ENCODE measurements at regions not wholly inside any gene's neighbourhood (a gene's known extent, or its start where the extent isn't known, plus 50 kb on each side); places are given as distances from the start of the nearest gene placed in this dataset.

DNA sequence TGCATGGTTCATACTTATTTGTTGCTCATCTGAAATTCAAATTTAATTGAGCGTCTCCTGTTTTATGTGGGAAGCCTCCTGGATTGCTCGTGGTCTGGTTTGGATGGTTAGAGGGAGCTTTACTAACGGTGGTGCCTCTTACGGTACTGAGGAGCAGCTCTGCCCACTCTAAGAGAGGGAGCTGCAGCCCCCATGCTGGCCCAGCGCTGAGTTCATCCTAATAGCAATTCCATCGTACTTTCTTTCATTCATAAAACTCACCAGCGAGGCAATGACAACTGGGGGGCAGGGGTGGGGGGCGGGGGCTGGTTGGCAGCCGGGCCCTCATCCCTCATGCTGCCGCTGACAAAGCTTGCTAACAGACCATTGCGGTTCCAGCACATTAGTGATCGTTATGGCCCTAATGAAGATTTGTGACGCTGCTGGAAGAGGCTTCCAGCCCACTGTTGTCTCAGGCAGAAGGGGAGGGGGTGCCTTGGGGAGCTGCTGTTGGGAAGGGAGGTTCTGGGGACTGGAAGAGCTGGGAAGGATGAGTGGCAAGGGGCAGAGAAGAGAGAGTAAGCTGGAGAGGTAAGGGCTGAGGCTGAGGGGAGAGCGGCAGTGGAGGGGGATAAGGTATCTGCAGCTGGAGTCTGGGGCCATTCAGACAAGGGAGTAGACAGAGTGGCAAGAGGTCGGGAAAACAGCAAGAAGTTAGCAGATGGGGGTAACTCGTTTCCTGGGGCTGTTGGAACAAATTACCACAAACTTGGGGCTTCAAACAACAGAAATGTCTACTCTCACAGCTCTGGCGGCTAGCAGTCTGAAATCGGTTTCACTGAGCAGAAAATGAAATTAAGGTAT is 238.1 kb downstream of the LPIN1 start:
- ChIA-PET CTCF (no interaction called here), POLR2A (no interaction called here)

GRCh38 chr2:11985817-11986566 is 239.6 kb downstream of the LPIN1 start:
- ChIA-PET CTCF (no interaction called here), POLR2A (no interaction called here)
- intact Hi-C loops (cut with micrococcal nuclease) = no loop called here
- no peak overlapping the region for H3K4me3 Mint-ChIP-seq
- no peaks in the 10 kb centered on the region for H3K36me3 Mint-ChIP-seq (ENCODE audit: low read depth)
- no peaks in the 10 kb centered on the region for H3K4me1 Mint-ChIP-seq (ENCODE audit: low read depth)
- no peaks in the 10 kb centered on the region for H3K27me3 Mint-ChIP-seq
- DNase-seq = no peak
- no peak for ATAC-seq
- no peak overlapping the region for H3K27ac Mint-ChIP-seq
- TF ChIP-seq CTCF (IDR thresholded peaks at IDR 0.05) = no peak
- no peaks in the 10 kb centered on the region for H3K9me3 Mint-ChIP-seq

More for the DNA sequence above, 238.1 kb downstream of the LPIN1 start:
- intact Hi-C loops (cut with micrococcal nuclease) = no loop called here
- DNase-seq = no peak
- Mint-ChIP-seq H3K36me3 (ENCODE audit: low read depth) (no peaks in the 10 kb centered on the region), H3K4me1 (ENCODE audit: low read depth) (no peaks in the 10 kb centered on the region), H3K9me3 (no peaks in the 10 kb centered on the region), H3K27ac (no peak overlapping the region), H3K4me3 (no peak overlapping the region), H3K27me3 (no peaks in the 10 kb centered on the region)
- TF ChIP-seq CTCF (IDR thresholded peaks at IDR 0.05) = no peak
- ATAC-seq = no peak

DNA sequence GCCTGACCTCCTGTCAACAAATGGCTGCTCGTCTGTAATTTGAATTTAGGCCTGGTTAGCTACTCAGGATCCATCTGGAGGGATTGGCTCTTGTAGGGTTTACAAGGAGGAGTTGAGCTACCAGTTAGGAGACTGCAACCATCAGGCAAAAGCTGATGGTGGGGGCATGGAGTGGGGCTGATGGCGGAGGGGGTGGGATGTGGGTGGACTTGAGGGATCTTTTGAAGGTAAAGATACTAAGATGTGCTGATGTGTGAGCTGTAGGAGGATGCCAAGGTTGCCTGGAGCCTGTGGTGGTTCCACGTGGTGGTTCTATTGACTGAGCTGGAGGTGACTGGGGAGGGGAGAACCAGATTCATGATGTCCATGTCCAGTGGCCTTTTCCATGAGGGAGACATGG is 240.7 kb downstream of the LPIN1 start:
- Mint-ChIP-seq H3K27me3 (no peaks in the 10 kb centered on the region), H3K4me1 (ENCODE audit: low read depth) (no peaks in the 10 kb centered on the region), H3K4me3 (no peak overlapping the region), H3K27ac (no peak overlapping the region), H3K36me3 (ENCODE audit: low read depth) (no peaks in the 10 kb centered on the region), H3K9me3 (no peaks in the 10 kb centered on the region)
- ChIA-PET POLR2A (no interaction called here), CTCF (no interaction called here)
- no peak for TF ChIP-seq CTCF (IDR thresholded peaks at IDR 0.05)
- DNase-seq (no peak), ATAC-seq (no peak)
- intact Hi-C loops (cut with micrococcal nuclease) = no loop called here

DNA sequence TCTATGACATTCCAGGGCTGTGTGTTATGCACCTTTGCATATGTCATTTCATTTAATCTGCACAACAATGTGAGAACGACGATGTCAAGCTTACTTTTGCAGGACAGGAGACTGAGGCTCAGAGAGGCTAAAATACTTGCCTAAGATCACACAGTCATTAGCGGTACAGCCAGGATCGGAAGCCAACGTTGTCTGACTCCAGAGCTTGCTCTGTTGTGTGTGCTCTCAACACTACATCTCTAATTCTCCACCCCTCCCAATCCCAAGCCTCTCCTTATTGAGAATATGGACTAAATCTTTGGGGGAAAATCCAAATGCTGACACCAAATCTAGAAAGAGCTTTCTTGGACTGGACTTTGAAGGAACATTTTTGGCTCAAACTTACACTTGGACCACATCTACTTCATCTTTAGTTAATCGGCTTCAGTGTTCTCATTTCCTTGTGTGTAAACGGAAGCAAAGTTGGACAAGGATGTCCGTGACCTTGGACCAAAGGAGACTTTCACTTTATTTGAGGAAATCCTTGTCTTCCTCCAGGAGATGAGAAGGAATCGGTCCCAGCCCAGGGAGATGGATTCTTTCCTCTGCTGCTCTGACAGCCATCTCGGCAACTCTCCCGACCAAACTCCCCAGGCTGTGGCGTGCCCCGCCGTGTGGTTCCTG is 242.4 kb downstream of the LPIN1 start:
- intact Hi-C loops (cut with micrococcal nuclease) = no loop called here
- H3K9me3 Mint-ChIP-seq = no peaks in the 10 kb centered on the region
- H3K36me3 Mint-ChIP-seq (ENCODE audit: low read depth) = no peaks in the 10 kb centered on the region
- H3K4me3 Mint-ChIP-seq = no peak overlapping the region
- TF ChIP-seq CTCF (IDR thresholded peaks at IDR 0.05) = no peak
- DNase-seq = no peak
- peaks cover 6% of the 10 kb centered on the region for H3K27me3 Mint-ChIP-seq
- ChIA-PET POLR2A (no interaction called here), CTCF (no interaction called here)
- ATAC-seq = no peak
- H3K4me1 Mint-ChIP-seq (ENCODE audit: low read depth) = no peaks in the 10 kb centered on the region
- no peak overlapping the region for H3K27ac Mint-ChIP-seq

- no peak overlapping the region for H3K27ac Mint-ChIP-seq
- H3K4me3 Mint-ChIP-seq = no peak overlapping the region
- H3K9me3 Mint-ChIP-seq = peaks cover 1% of the 10 kb centered on the region
- no peak for ATAC-seq
- ChIA-PET CTCF (no interaction called here), POLR2A (no interaction called here)
- no peaks in the 10 kb centered on the region for H3K4me1 Mint-ChIP-seq (ENCODE audit: low read depth)
- H3K36me3 Mint-ChIP-seq (ENCODE audit: low read depth) = no peaks in the 10 kb centered on the region
- peaks cover 8% of the 10 kb centered on the region for H3K27me3 Mint-ChIP-seq
- intact Hi-C loops (cut with micrococcal nuclease) = no loop called here
- no peak for TF ChIP-seq CTCF (IDR thresholded peaks at IDR 0.05)
- no peak for DNase-seq
Measured at GRCh38 chr2:11989354-11989703, 242.9 kb downstream of the LPIN1 start.

All from activated CD8-positive, alpha-beta T cell treated with anti-CD3 and anti-CD28 coated beads for 36 hours (primary cell).